Uterus (tissue), 3 donors: ENCODE measurements at regions not wholly inside any gene's neighbourhood (a gene's known extent, or its start where the extent isn't known, plus 50 kb on each side); places are given as distances from the start of the nearest gene placed in this dataset.

Experiments
- DNase-seq, 2 donors: peaks; one replicate each; pipeline ENCODE4 v3.0.0-alpha.2; 2019 to 2020
- H3K27ac ChIP-seq, 2 donors: fragments of 200-600 bp; sonication (generic); 1 replicate in 1 of 2; 2 replicates in 1 of 2; pipeline ENCODE4 v1.5.1; 2016 to 2018
- H3K27me3 ChIP-seq, 2 donors: fragments of 200-600 bp; sonication (generic); one replicate each; pipeline ENCODE4 v1.5.1; 2018 to 2019; ENCODE audit warnings: control low read depth in 1 of 2
- H3K36me3 ChIP-seq, 2 donors: fragments of 200-600 bp; sonication (generic); one replicate each; pipeline ENCODE4 v1.5.1; 2019; ENCODE audit warnings: control low read depth in 1 of 2
- H3K4me1 ChIP-seq, 2 donors: fragments of 200-600 bp; sonication (generic); one replicate each; pipeline ENCODE4 v1.5.1; 2018 to 2019; ENCODE audit warnings: control low read depth in 1 of 2
- H3K4me3 ChIP-seq, 2 donors: fragments of 200-600 bp; sonication (generic); 1 replicate in 1 of 2; 2 replicates in 1 of 2; pipeline ENCODE4 v1.5.1; 2018 to 2019; ENCODE audit warnings: mild to moderate bottlenecking in 1 of 2
- H3K9me3 ChIP-seq, 2 donors: fragments of 200-600 bp; sonication (generic); one replicate each; pipeline ENCODE4 v1.5.1; 2019; ENCODE audit warnings: control low read depth in 1 of 2
- CTCF ChIP-seq, 4 experiments: fragments of 200-600 bp in 2 of 4; fragments of 450-650 bp in 2 of 4; sonication (generic) in 2 of 4; IDR thresholded peaks; one replicate each; pipeline ENCODE4 v1.5.1; 2016 to 2019; ENCODE audit warnings: antibody characterized with exemption in 4 of 4, mild to moderate bottlenecking in 2 of 4, moderate library complexity in 1 of 4
- POLR2A ChIP-seq, 2 donors: fragments of 450-650 bp; IDR thresholded peaks; one replicate each; pipeline ENCODE4 v1.6.1; 2016; ENCODE audit warnings: antibody characterized with exemption in 2 of 2, mild to moderate bottlenecking in 1 of 2, moderate library complexity in 1 of 2
- intact Hi-C: fragments of 100-400 bp; cut with DNase I; formaldehyde crosslinking; loops from one replicate; pipeline ENCODE4 v1.15.1; 2023; ENCODE audit warnings: low total_unique reads
- donor health status: DM: yes; HTN: yes; CAD: no.

- DNase-seq, result no peak
- Histone ChIP-seq H3K4me3 (no peak overlapping the region), H3K4me1 (no peaks in the 10 kb centered on the region), H3K36me3 (no peaks in the 10 kb centered on the region), H3K27me3 (no peaks in the 10 kb centered on the region), H3K9me3 (no peaks in the 10 kb centered on the region), H3K27ac (no peak overlapping the region)
- TF ChIP-seq POLR2A (IDR thresholded peaks at IDR 0.05) (no peak), CTCF (IDR thresholded peaks at IDR 0.05) (no peak)
- intact Hi-C loops, result no loop called here
Measured at GRCh38 chr17:36885153-36885735, 52.0 kb upstream of the LHX1 start.

- no peak overlapping the region for H3K27ac ChIP-seq
- TF ChIP-seq CTCF (IDR thresholded peaks at IDR 0.05), result no peak
- no peak for TF ChIP-seq POLR2A (IDR thresholded peaks at IDR 0.05)
- no peaks in the 10 kb centered on the region for H3K4me1 ChIP-seq
- H3K4me3 ChIP-seq, result no peak overlapping the region
- H3K36me3 ChIP-seq, result no peaks in the 10 kb centered on the region
- intact Hi-C loops, result no loop called here
- H3K9me3 ChIP-seq, result no peaks in the 10 kb centered on the region
- H3K27me3 ChIP-seq, result no peaks in the 10 kb centered on the region
- no peak for DNase-seq
Measured at GRCh38 chr17:36885771-36886377, 51.4 kb upstream of the LHX1 start.
